NCI-H2081 treated with DMSO at 0.1 percent for 48 hours (cell line): ENCODE measurements at regions not wholly inside any gene's neighbourhood (a gene's known extent, or its start where the extent isn't known, plus 50 kb on each side); places are given as distances from the start of the nearest gene placed in this dataset.
"Not testable (repeated sequence)": the region's sequence is repeated elsewhere in the genome, so short reads cannot be mapped to it uniquely, and the experiment has no call there.

Source experiments
- DNase-seq: peaks from one replicate; lab custom pipeline; 2025; lab: John Stamatoyannopoulos, UW

GRCh38 chr2:53028746-53029423, 738.7 kb upstream of the CHAC2 start:
- no peak for DNase-seq

- no peak for DNase-seq
Measured at GRCh38 chr2:53028225-53028624, 739.4 kb upstream of the CHAC2 start.

- DNase-seq = not testable (repeated sequence)
Measured at GRCh38 chr2:53022248-53022647, 745.4 kb upstream of the CHAC2 start.

- no peak for DNase-seq
Measured at GRCh38 chr2:53021828-53022227, 745.8 kb upstream of the CHAC2 start.

GRCh38 chr2:53021292-53021691, 746.3 kb upstream of the CHAC2 start:
- no peak for DNase-seq

- no peak for DNase-seq
Measured at GRCh38 chr2:53018825-53019425, 748.7 kb upstream of the CHAC2 start.

GRCh38 chr2:53006980-53007379, 760.6 kb upstream of the CHAC2 start:
- no peak for DNase-seq

GRCh38 chr2:53004413-53004812, 763.2 kb upstream of the CHAC2 start:
- no peak for DNase-seq

GRCh38 chr2:52995424-52995823, 772.2 kb upstream of the CHAC2 start:
- no peak for DNase-seq

- no peak for DNase-seq
Measured at GRCh38 chr2:52976143-52976949, 791.3 kb upstream of the CHAC2 start.

GRCh38 chr2:52974127-52974526, 793.5 kb upstream of the CHAC2 start:
- DNase-seq = no peak

GRCh38 chr2:52970642-52971041, 797.0 kb upstream of the CHAC2 start:
- no peak for DNase-seq

GRCh38 chr2:52968043-52968442, 799.6 kb upstream of the CHAC2 start:
- DNase-seq = no peak

- DNase-seq = no peak
Measured at GRCh38 chr2:52964916-52965530, 802.6 kb upstream of the CHAC2 start.

- no peak for DNase-seq
Measured at GRCh38 chr2:52961403-52961802, 806.2 kb upstream of the CHAC2 start.

GRCh38 chr2:52960881-52961280, 806.7 kb upstream of the CHAC2 start:
- DNase-seq = no peak

- DNase-seq = no peak
Measured at GRCh38 chr2:52959801-52960200, 807.8 kb upstream of the CHAC2 start.

GRCh38 chr2:52956766-52957165, 810.8 kb upstream of the CHAC2 start:
- no peak for DNase-seq

- no peak for DNase-seq
Measured at GRCh38 chr2:52956118-52956517, 811.5 kb upstream of the CHAC2 start.

- DNase-seq = no peak
Measured at GRCh38 chr2:52955079-52955478, 812.5 kb upstream of the CHAC2 start.

GRCh38 chr2:52940101-52940500, 827.5 kb upstream of the CHAC2 start:
- DNase-seq = no peak

GRCh38 chr2:52939250-52939649, 828.4 kb upstream of the CHAC2 start:
- DNase-seq = no peak

GRCh38 chr2:52936029-52936428, 831.6 kb upstream of the CHAC2 start:
- no peak for DNase-seq
